SH-SY5Y (cell line): ENCODE measurements at regions not wholly inside any gene's neighbourhood (a gene's known extent, or its start where the extent isn't known, plus 50 kb on each side); places are given as distances from the start of the nearest gene placed in this dataset.

Experiments used
- GATA2 ChIP-seq: IDR thresholded peaks from 2 replicates; pipeline ENCODE4 v1.6.1; 2011; ENCODE audit warnings: mild to moderate bottlenecking, low read depth, low read length
- GATA3 ChIP-seq: IDR thresholded peaks from 2 replicates; pipeline ENCODE4 v1.6.1; 2011; ENCODE audit warnings: low read depth, mild to moderate bottlenecking, low read length, moderate library complexity

- TF ChIP-seq GATA2 (no peak), GATA3 (no peak)
Measured at GRCh38 chr1:208879022-208879421, 634.8 kb upstream of the PLXNA2 start.
